Prostate gland (tissue), 2 donors: ENCODE measurements at regions not wholly inside any gene's neighbourhood (a gene's known extent, or its start where the extent isn't known, plus 50 kb on each side); places are given as distances from the start of the nearest gene placed in this dataset.

Experiments
- DNase-seq: peaks from one replicate; pipeline ENCODE4 v3.0.0-alpha.2; 2019; ENCODE audit warnings: low spot score
- H3K27ac ChIP-seq, 2 donors: fragments of 200-600 bp; sonication (generic); 2 replicates each; pipeline ENCODE4 v1.5.1; 2017 to 2019
- H3K27me3 ChIP-seq: fragments of 200-600 bp; sonication (generic); replicated peaks from 2 replicates; pipeline ENCODE4 v1.5.1; 2019; ENCODE audit not compliant: insufficient read depth
- H3K36me3 ChIP-seq, 2 donors: fragments of 200-600 bp; sonication (generic); 1 replicate in 1 of 2; 2 replicates in 1 of 2; pipeline versions ENCODE4 v1.5.1 to v1.8.1; 2017 to 2019
- H3K4me1 ChIP-seq: fragments of 200-600 bp; sonication (generic); replicated peaks from 2 replicates; pipeline ENCODE4 v1.5.1; 2019
- H3K4me3 ChIP-seq, 2 donors: fragments of 200-600 bp; sonication (generic); 2 replicates each; pipeline ENCODE4 v1.5.1; 2017 to 2019
- H3K9me3 ChIP-seq: fragments of 200-600 bp; sonication (generic); 2 replicates; pipeline ENCODE4 v1.5.1; 2017
- POLR2A ChIP-seq: fragments of 450-650 bp; IDR thresholded peaks from one replicate; pipeline ENCODE4 v1.6.1; 2016; ENCODE audit warnings: antibody characterized with exemption, mild to moderate bottlenecking
- POLR2AphosphoS5 ChIP-seq: sonication (generic); formaldehyde crosslinking; IDR thresholded peaks from one replicate; pipeline ENCODE4 v1.6.1; 2017; ENCODE audit warnings: antibody characterized with exemption
- WGBS: methylation state at CpG from one replicate; pipeline ENCODE4 v1.1.5; 2018; 5-methylcytosine and 5-hydroxymethylcytosine counted together
- intact Hi-C: fragments of 100-400 bp; cut with DNase I; formaldehyde crosslinking; loops from one replicate; pipeline ENCODE4 v1.14.2; 2022
- TF ChIP-seq, protein P1 (sequence below), 4 experiments: fragments of 200-600 bp in 2 of 4; fragments of 450-650 bp in 2 of 4; sonication (generic) in 2 of 4; IDR thresholded peaks; 1 replicate in 3 of 4; 2 replicates in 1 of 4; pipeline ENCODE4 v1.5.1; 2016 to 2019; ENCODE audit warnings: antibody characterized with exemption in 4 of 4, mild to moderate bottlenecking in 2 of 4, moderate library complexity in 2 of 4

DNA sequence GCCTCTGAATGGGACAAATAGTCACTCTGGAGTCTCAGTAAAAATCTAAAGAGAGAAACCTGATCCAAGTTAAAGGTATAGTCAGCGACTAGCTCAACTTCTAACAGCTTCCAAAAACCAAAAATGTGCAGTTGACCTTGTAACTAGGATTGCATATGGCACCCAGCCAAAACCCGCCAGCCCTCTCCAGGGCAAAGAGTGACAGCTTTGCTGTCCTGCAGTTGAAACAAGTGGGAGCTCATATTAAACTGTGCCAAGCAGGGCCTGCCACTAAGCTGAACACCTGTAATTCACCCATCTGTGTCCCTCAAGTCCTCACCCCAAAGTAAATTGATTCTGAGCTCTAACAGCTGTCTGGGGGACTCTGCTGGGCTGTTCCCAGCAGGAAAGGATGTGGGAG is 695.3 kb downstream of the MAFB start:
- 32% methylated on average over 2 of the region's 2 CpGs for WGBS
- H3K4me1 ChIP-seq: no peaks in the 10 kb centered on the region
- intact Hi-C loops: no loop called here

DNA sequence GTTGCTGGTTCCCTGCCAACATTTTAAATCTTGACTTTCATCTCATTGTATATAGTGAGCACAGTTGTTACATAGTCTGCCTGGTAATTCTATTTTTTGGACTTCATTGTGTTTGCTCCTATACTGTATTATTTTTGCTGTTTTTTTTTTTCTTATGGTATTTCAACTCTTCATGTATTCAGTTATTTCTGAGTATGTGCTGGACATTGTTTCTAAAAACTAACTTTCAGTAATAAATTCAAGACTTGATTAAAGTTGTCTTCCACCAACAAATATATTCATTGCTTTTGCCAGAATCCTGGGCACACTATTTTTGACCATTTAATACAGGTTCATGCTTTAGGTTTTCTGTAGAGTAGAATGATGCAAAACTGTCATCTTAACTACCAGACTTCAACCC is 698.3 kb downstream of the MAFB start:
- DNase-seq: no peak
- H3K9me3 ChIP-seq: no peaks in the 10 kb centered on the region
- no peak overlapping the region for H3K27ac ChIP-seq
- no peaks in the 10 kb centered on the region for H3K4me1 ChIP-seq
- H3K27me3 ChIP-seq: no peaks in the 10 kb centered on the region
- intact Hi-C loops: no loop called here
- no peaks in the 10 kb centered on the region for H3K36me3 ChIP-seq
- TF ChIP-seq POLR2AphosphoS5: no peak
- TF ChIP-seq POLR2A: no peak
- TF ChIP-seq, protein P1, sequence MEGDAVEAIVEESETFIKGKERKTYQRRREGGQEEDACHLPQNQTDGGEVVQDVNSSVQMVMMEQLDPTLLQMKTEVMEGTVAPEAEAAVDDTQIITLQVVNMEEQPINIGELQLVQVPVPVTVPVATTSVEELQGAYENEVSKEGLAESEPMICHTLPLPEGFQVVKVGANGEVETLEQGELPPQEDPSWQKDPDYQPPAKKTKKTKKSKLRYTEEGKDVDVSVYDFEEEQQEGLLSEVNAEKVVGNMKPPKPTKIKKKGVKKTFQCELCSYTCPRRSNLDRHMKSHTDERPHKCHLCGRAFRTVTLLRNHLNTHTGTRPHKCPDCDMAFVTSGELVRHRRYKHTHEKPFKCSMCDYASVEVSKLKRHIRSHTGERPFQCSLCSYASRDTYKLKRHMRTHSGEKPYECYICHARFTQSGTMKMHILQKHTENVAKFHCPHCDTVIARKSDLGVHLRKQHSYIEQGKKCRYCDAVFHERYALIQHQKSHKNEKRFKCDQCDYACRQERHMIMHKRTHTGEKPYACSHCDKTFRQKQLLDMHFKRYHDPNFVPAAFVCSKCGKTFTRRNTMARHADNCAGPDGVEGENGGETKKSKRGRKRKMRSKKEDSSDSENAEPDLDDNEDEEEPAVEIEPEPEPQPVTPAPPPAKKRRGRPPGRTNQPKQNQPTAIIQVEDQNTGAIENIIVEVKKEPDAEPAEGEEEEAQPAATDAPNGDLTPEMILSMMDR (IDR thresholded peaks at IDR 0.05): no peak
- H3K4me3 ChIP-seq: no peak overlapping the region

More for the DNA sequence above, 695.3 kb downstream of the MAFB start:
- Histone ChIP-seq H3K36me3 (no peaks in the 10 kb centered on the region), H3K27ac (no peak overlapping the region), H3K27me3 (no peaks in the 10 kb centered on the region), H3K9me3 (no peaks in the 10 kb centered on the region), H3K4me3 (no peak overlapping the region)
- DNase-seq: no peak
- TF ChIP-seq POLR2A: no peak
- no peak for TF ChIP-seq POLR2AphosphoS5
- TF ChIP-seq, protein P1 (IDR thresholded peaks at IDR 0.05): no peak

- H3K4me3 ChIP-seq: no peak overlapping the region
- no peaks in the 10 kb centered on the region for H3K27me3 ChIP-seq
- WGBS: 0% methylated on average over 1 of the region's 1 CpG
Observed at GRCh38 chr20:39988991-39989390, 700.0 kb downstream of the MAFB start.

DNA sequence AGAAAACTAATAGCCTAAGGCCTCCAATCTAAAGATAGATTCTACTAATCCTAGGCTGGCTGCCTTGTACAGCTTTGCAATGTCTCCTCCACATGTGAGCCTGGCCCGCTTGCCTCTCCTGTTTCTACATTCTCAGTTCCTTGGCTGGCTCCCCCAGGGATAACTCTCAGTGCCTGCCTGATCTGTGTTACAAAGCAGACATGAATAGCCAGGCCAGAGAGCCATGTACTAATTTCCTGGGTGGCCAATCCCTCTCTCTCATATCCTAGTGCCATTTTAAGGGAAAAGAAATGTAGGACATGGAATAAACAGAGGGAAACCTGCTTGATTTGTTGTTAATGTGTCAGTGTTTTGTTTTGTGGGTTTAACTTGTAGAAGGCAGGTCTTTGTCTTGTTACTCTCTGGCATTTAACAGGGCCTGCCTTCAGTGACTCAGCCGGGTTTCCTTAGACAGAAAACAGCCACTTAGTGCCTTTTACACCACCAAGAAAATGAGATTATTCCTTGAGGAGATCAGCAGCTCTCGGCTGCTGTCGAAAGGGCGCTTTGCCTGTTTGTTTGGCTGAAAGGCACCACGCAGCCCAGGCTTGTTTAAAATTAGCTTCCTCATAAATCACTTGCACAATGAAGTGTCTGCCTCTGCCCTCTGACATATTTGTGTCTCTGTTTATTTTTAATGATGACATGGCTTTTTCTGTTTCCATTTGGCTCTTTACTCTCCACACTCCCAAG is 702.7 kb downstream of the MAFB start:
- WGBS: 5% methylated on average over 6 of the region's 6 CpGs
- no peaks in the 10 kb centered on the region for H3K36me3 ChIP-seq
- H3K9me3 ChIP-seq: no peaks in the 10 kb centered on the region
- DNase-seq: peak; percentile 20
- H3K4me3 ChIP-seq: no peak overlapping the region
- H3K4me1 ChIP-seq: no peaks in the 10 kb centered on the region
- H3K27ac ChIP-seq: peak overlapping the region; percentile 62 to 68
- peak; percentile 60 for TF ChIP-seq POLR2AphosphoS5
- TF ChIP-seq, protein P1 (IDR thresholded peaks at IDR 0.05): no peak
- no peaks in the 10 kb centered on the region for H3K27me3 ChIP-seq
- intact Hi-C loops: no loop called here

More at GRCh38 chr20:39988991-39989390, 700.0 kb downstream of the MAFB start:
- Histone ChIP-seq H3K36me3 (no peaks in the 10 kb centered on the region), H3K9me3 (no peaks in the 10 kb centered on the region), H3K4me1 (no peaks in the 10 kb centered on the region), H3K27ac (no peak overlapping the region)
- intact Hi-C loops: no loop called here
- TF ChIP-seq POLR2AphosphoS5 (no peak), POLR2A (no peak)
- TF ChIP-seq, protein P1 (IDR thresholded peaks at IDR 0.05): no peak
- no peak for DNase-seq

GRCh38 chr20:39985271-39985827 is 703.7 kb downstream of the MAFB start:
- Histone ChIP-seq H3K4me3 (no peak overlapping the region), H3K4me1 (no peaks in the 10 kb centered on the region), H3K27me3 (no peaks in the 10 kb centered on the region), H3K36me3 (no peaks in the 10 kb centered on the region), H3K27ac (no peak overlapping the region), H3K9me3 (no peaks in the 10 kb centered on the region)
- DNase-seq: no peak
- WGBS: 83% methylated on average over 5 of the region's 5 CpGs
- TF ChIP-seq, protein P1 (IDR thresholded peaks at IDR 0.05): no peak
- no peak for TF ChIP-seq POLR2AphosphoS5
- no peak for TF ChIP-seq POLR2A
- intact Hi-C loops: no loop called here
